D721Med (cell line): ENCODE measurements at regions not wholly inside any gene's neighbourhood (a gene's known extent, or its start where the extent isn't known, plus 50 kb on each side); places are given as distances from the start of the nearest gene placed in this dataset.
"Not testable (repeated sequence)": the region's sequence is repeated elsewhere in the genome, so short reads cannot be mapped to it uniquely, and the experiment has no call there.

Experiments used
- DNase-seq: peaks from one replicate; pipeline ENCODE4 v3.0.0; 2011; ENCODE audit warnings: low spot score; ENCODE audit not compliant: insufficient read length
- FAIRE-seq: peaks from 2 replicates; lab custom pipeline; 2011; peaks lifted over from hg19 to GRCh38; lab: Jason Lieb, UNC
- CTCF ChIP-seq: IDR thresholded peaks from 2 replicates; pipeline ENCODE4 v1.5.1; 2012; ENCODE audit warnings: mild to moderate bottlenecking, control low read depth; ENCODE audit not compliant: insufficient read depth; ENCODE audit errors: missing control alignments

DNA sequence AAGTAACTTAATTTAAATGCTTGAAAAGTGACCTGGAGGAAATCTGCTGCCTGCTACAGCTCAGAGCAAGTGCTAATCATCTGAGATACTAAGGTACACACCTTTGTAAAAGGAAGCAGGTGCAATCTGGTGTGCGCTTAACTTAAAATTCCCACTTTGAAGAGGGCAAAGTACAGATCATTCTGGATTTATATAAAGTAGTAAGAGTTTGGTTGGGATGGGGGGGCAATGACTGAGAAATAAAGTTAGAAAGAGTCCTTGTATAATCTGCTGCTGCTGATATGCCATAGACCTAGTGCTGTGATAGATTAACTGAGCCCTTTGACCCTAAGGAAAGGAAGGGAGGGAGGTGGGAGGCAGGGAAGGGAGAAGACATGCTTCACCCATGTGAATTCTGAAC lies 141.0 kb downstream of the MTNR1A start:
- no peak for TF ChIP-seq CTCF
- FAIRE-seq: no peak
- no peak for DNase-seq

DNA sequence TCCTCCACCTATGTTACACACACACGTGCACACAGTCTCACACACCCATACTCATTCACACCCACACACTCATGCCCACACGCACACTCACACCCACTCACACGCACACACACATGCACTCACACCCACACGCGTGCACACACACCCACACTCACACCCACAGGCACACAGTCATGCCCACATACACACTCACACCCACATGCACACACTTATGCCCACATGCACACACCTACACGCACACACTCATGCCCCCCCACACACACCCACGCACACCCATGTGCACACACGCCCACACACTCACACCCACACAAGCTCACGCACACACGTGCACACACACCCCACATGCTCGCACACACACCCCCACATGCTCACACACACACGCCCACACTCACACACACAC lies 140.0 kb downstream of the F11 start:
- FAIRE-seq: no peak

GRCh38 chr4:186404562-186405134 lies 138.7 kb downstream of the F11 start:
- no peak for DNase-seq
- no peak for FAIRE-seq
- no peak for TF ChIP-seq CTCF

More for the DNA sequence above, 140.0 kb downstream of the F11 start:
- DNase-seq: no peak
- TF ChIP-seq CTCF: no peak

- DNase-seq (no peak), FAIRE-seq (no peak)
- TF ChIP-seq CTCF: no peak
Measured at GRCh38 chr4:186400676-186401075, 134.7 kb downstream of the F11 start.

GRCh38 chr4:186392017-186392416 lies 126.0 kb downstream of the F11 start:
- FAIRE-seq (no peak), DNase-seq (no peak)
- TF ChIP-seq CTCF: no peak

DNA sequence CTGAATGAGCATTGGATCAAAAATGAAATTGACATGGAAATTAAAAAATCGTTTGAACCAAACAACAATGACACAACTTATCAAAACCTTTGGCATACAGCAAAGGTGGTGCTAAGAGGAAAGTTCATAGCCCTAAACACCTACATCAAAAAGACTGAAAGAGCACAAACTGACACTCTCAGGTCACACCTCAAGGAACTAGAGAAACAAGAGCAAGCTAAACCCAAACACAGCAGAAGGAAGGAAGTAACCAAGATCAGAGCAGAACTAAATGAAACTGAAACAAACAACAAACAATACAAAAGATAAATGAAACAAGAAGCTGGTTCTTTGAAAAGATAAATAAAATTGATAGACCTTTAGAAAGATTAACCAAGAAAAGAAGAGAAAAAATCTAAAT lies 118.3 kb downstream of the F11 start:
- FAIRE-seq, DNase-seq: not testable (repeated sequence)

DNA sequence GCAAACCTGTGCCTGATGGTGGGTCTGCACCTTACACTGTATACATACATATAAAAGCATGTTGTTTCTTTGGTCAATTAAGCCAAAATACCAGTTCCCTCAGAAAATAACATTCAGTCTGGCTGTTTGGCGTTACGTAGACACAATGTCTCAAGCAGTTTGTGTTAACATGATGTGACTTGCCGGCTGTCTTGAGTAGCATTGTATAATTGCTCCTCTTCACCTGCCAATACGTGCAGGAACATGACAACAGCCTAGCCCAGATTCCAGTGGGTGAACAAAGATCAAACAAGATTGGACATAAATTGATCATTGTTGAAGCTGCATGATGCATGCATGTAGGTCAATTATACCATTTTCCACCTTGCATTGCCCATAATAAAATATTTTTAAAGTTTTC lies 102.3 kb downstream of the F11 start:
- DNase-seq (no peak), FAIRE-seq (no peak)
- no peak for TF ChIP-seq CTCF

DNA sequence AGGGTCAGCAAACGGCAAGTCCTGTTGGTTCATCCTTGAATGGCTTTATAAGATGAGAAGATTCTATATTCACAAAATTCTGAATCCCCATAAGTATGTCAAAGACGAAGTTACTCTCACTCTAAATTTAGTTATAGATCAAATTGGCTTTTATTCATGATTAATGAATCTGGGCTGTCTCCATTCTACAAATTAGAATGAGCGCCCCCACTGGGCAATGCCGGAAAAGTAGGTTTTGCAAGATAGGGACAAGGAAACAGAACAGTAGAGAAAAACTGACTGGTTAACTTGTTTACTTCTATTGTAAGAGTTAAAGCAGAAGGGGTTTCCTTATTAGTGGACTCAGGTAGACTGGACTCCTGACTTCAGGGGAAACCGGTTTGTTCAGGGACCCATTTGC lies 100.3 kb downstream of the F11 start:
- TF ChIP-seq CTCF: no peak
- no peak for FAIRE-seq
- no peak for DNase-seq

DNA sequence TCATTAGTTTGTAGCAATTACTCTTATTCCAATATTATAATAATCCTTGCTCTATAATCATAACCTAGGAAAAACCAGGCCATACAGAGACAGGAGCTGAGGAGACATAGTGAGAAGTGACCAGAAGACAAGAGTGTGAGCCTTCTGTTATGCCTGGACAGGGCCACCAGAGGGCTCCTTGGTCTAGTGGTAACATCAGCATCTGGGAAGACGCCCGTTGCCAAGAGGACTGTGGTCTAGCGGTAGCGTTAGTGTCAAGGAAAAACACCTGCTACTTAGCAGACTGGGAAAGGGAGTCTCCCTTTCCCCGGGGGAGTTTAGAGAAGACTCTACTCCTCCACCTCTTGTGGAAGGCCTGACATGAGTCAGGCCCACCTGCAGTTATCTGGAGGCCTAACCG lies 97.0 kb downstream of the F11 start:
- not testable (repeated sequence) for FAIRE-seq, DNase-seq
